Panc1 (cell line): ENCODE measurements at regions not wholly inside any gene's neighbourhood (a gene's known extent, or its start where the extent isn't known, plus 50 kb on each side); places are given as distances from the start of the nearest gene placed in this dataset.

Source experiments
- ATAC-seq: fragments of 200-7000 bp; cut with Tn5 transposase; 2 replicates; pipeline ENCODE4 v1.9.1; 2020; ENCODE audit warnings: mild to moderate bottlenecking, moderate library complexity
- BruUV-seq: library from RNA; stranded (reverse); fragments of 400-500 nt; replicated peaks from 2 replicates; lab custom pipeline; 2021; lab: Mats Ljungman, UMichigan
- CTCF ChIA-PET: fragments of 300-600 bp; sonication (Branson Sonifier 250); formaldehyde crosslinking; loops from one replicate; lab custom pipeline; 2022; ENCODE audit warnings: antibody characterized with exemption; lab: Charles Lee
- POLR2A ChIA-PET: fragments of 300-600 bp; sonication (Branson Sonifier 250); formaldehyde crosslinking; loops from one replicate; lab custom pipeline; 2022; ENCODE audit warnings: antibody characterized with exemption; lab: Charles Lee
- DNase-seq: peaks from one replicate; pipeline ENCODE4 v3.0.0-alpha.2; 2010; ENCODE audit warnings: low read depth, low spot score
- H3K27ac ChIP-seq: 2 replicates; pipeline ENCODE4 v1.5.1; 2011; ENCODE audit warnings: mild to moderate bottlenecking, low read length, inconsistent platforms
- H3K27me3 ChIP-seq: fragments of 200-500 bp; sonication (Bioruptor generic); 2 replicates; pipeline ENCODE4 v1.6.0; 2014; ENCODE audit warnings: low read length, inconsistent platforms; ENCODE audit not compliant: control insufficient read depth, insufficient read depth
- H3K36me3 ChIP-seq: fragments of 200-500 bp; sonication (Bioruptor generic); 2 replicates; pipeline ENCODE4 v1.5.1; 2014; ENCODE audit warnings: inconsistent platforms, mild to moderate bottlenecking, low read length, moderate library complexity; ENCODE audit not compliant: control insufficient read depth, insufficient read depth
- H3K4me1 ChIP-seq: 2 replicates; pipeline ENCODE4 v1.5.1; 2011; ENCODE audit warnings: inconsistent platforms, mild to moderate bottlenecking, low read length, moderate library complexity; ENCODE audit not compliant: control insufficient read depth, insufficient read depth
- H3K4me3 ChIP-seq, 2 experiments: 2 replicates each; pipeline ENCODE4 v1.5.1; 2011 to 2012; ENCODE audit warnings: low read depth in 2 of 2, low read length in 2 of 2, mild to moderate bottlenecking in 2 of 2, inconsistent platforms in 1 of 2, moderate library complexity in 1 of 2
- H3K9me3 ChIP-seq: fragments of 200-500 bp; sonication (Bioruptor generic); 2 replicates; pipeline ENCODE4 v1.5.1; 2014; ENCODE audit warnings: low read depth, mild to moderate bottlenecking, inconsistent platforms, low read length, moderate library complexity; ENCODE audit not compliant: control insufficient read depth, insufficient read depth
- CTCF ChIP-seq: fragments of 450-650 bp; IDR thresholded peaks from 2 replicates; pipeline ENCODE4 v1.5.1; 2017; ENCODE audit warnings: mild to moderate bottlenecking
- POLR2AphosphoS5 ChIP-seq: IDR thresholded peaks from 2 replicates; pipeline ENCODE4 v1.6.1; 2012; ENCODE audit warnings: mild to moderate bottlenecking, low read depth, low read length, moderate library complexity
- REST ChIP-seq, 2 experiments: IDR thresholded peaks; 2 replicates each; pipeline ENCODE4 v1.6.1; 2011 to 2012; ENCODE audit warnings: low read depth in 2 of 2, control low read depth in 1 of 2, low read length in 1 of 2, mild to moderate bottlenecking in 1 of 2, moderate library complexity in 1 of 2; ENCODE audit not compliant: insufficient read depth in 1 of 2
- SIN3A ChIP-seq: IDR thresholded peaks from 2 replicates; pipeline ENCODE4 v1.6.1; 2012; ENCODE audit warnings: low read depth, mild to moderate bottlenecking, low read length, moderate library complexity, borderline replicate concordance; ENCODE audit not compliant: insufficient read depth
- TCF7L2 ChIP-seq: IDR thresholded peaks from 2 replicates; pipeline ENCODE4 v1.6.1; 2011; ENCODE audit warnings: mild to moderate bottlenecking, low read depth, low read length, inconsistent platforms
- in situ Hi-C: cut with HindIII; loops from 2 replicates; pipeline ENCODE4 v1.10.0; 2016; ENCODE audit warnings: low sequenced_read_pairs, low pct_unique_long_range_greater_than_20kb
- intact Hi-C: fragments of 100-400 bp; cut with micrococcal nuclease; formaldehyde crosslinking; loops from one replicate; pipeline ENCODE4 v1.10.0; 2022; ENCODE audit not compliant: unreplicated experiment

DNA sequence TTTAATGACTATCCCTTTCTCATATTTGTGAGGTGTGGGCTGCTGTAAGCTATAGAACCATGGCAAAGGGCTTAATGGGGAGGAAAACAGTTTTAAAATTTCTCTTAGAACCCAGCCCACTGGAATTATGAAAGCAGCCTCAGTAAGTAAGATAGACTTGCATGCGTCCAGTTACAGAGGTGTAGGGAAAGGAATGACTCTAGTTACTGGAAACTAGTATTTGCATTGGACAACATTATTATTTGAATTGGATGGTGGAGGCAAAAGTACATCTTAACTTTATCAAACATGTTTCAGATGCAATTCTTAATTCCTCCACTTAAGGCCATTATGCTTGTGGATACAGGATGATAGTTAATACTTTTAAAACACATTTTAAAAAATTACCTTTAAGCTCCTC, 292.9 kb downstream of the SPRY2 start:
- DNase-seq, result no peak
- peaks cover 5% of the 10 kb centered on the region; the same call in 1 of the 2 replicates for H3K9me3 ChIP-seq
- peaks cover 24% of the 10 kb centered on the region for H3K4me1 ChIP-seq
- BruUV-seq, result no TSS peak
- peak; percentile 40; the same call in 1 of the 2 replicates for ATAC-seq
- CTCF ChIA-PET, result interaction anchor here (0.6 kb wide), 1 partner anchor 369 kb away, joined by 3 read pairs; no protein-coding TSS in a partner anchor
- in situ Hi-C loops (no loop called here), intact Hi-C loops (loop anchor here (10.0 kb wide), 1 partner anchor 287 kb away; no protein-coding TSS in a partner anchor)
- no peaks in the 10 kb centered on the region for H3K27me3 ChIP-seq
- POLR2A ChIA-PET, result no interaction called here
- no peaks in the 10 kb centered on the region for H3K36me3 ChIP-seq
- TF ChIP-seq POLR2AphosphoS5 (no peak), REST (IDR thresholded peaks at IDR 0.05; ENCODE audit: insufficient read depth in 1 of 2, low read depth in 2 of 2, low read length in 1 of 2) (no peak), TCF7L2 (no peak), CTCF (no peak), SIN3A (no peak)
- no peak overlapping the region for H3K4me3 ChIP-seq
- H3K27ac ChIP-seq, result peak overlapping the region; percentile 69; the same call in 1 of the 2 replicates

GRCh38 chr13:80047406-80047805, 293.5 kb downstream of the SPRY2 start:
- H3K4me3 ChIP-seq, result no peak overlapping the region
- H3K27me3 ChIP-seq, result no peaks in the 10 kb centered on the region
- peak overlapping the region; percentile 69; the same call in 1 of the 2 replicates for H3K27ac ChIP-seq
- peaks cover 3% of the 10 kb centered on the region; the same call in 1 of the 2 replicates for H3K9me3 ChIP-seq
- ATAC-seq (peak; percentile 44; the same call in 1 of the 2 replicates), DNase-seq (no peak)
- POLR2A ChIA-PET, result no interaction called here
- no peaks in the 10 kb centered on the region for H3K36me3 ChIP-seq
- in situ Hi-C loops (no loop called here), intact Hi-C loops (loop anchor here (10.0 kb wide), 1 partner anchor 287 kb away; no protein-coding TSS in a partner anchor)
- no TSS peak for BruUV-seq
- H3K4me1 ChIP-seq, result peaks cover 24% of the 10 kb centered on the region
- TF ChIP-seq SIN3A (no peak), TCF7L2 (no peak), REST (IDR thresholded peaks at IDR 0.05; ENCODE audit: insufficient read depth in 1 of 2, low read depth in 2 of 2, low read length in 1 of 2) (no peak), CTCF (no peak), POLR2AphosphoS5 (no peak)
- CTCF ChIA-PET, result no interaction called here
